Suprapubic skin (tissue), 4 donors: ENCODE measurements at regions not wholly inside any gene's neighbourhood (a gene's known extent, or its start where the extent isn't known, plus 50 kb on each side); places are given as distances from the start of the nearest gene placed in this dataset.

Experiments used
- DNase-seq, 2 donors: peaks; one replicate each; pipeline ENCODE4 v3.0.0-alpha.2; 2019; ENCODE audit warnings: low spot score in 2 of 2
- H3K27ac ChIP-seq: fragments of 200-600 bp; sonication (generic); one replicate; pipeline ENCODE4 v1.5.1; 2019
- H3K27me3 ChIP-seq: fragments of 200-600 bp; sonication (generic); one replicate; pipeline ENCODE4 v1.5.1; 2019
- H3K36me3 ChIP-seq: fragments of 200-600 bp; sonication (generic); one replicate; pipeline ENCODE4 v1.5.1; 2019
- H3K4me1 ChIP-seq: fragments of 200-600 bp; sonication (generic); one replicate; pipeline ENCODE4 v1.5.1; 2019
- H3K4me3 ChIP-seq: fragments of 200-600 bp; sonication (generic); one replicate; pipeline ENCODE4 v1.5.1; 2019; ENCODE audit warnings: mild to moderate bottlenecking
- H3K9me3 ChIP-seq: fragments of 200-600 bp; sonication (generic); one replicate; pipeline ENCODE4 v1.5.1; 2019
- CTCF ChIP-seq, 2 donors: fragments of 200-600 bp in 1 of 2; fragments of 450-650 bp in 1 of 2; sonication (generic) in 1 of 2; IDR thresholded peaks; one replicate each; pipeline ENCODE4 v1.5.1; 2016 to 2019; ENCODE audit warnings: antibody characterized with exemption in 2 of 2, mild to moderate bottlenecking in 1 of 2, moderate library complexity in 1 of 2
- EP300 ChIP-seq: sonication (generic); formaldehyde crosslinking; IDR thresholded peaks from one replicate; pipeline ENCODE4 v1.6.1; 2017; ENCODE audit warnings: antibody characterized with exemption
- POLR2A ChIP-seq, 2 donors: fragments of 450-650 bp; IDR thresholded peaks; one replicate each; pipeline ENCODE4 v1.6.1; 2017; ENCODE audit warnings: antibody characterized with exemption in 2 of 2, mild to moderate bottlenecking in 2 of 2, moderate library complexity in 2 of 2
- POLR2AphosphoS5 ChIP-seq, 3 donors: sonication (generic); formaldehyde crosslinking; IDR thresholded peaks; one replicate each; pipeline ENCODE4 v1.6.1; 2017; ENCODE audit warnings: antibody characterized with exemption in 3 of 3
- WGBS: methylation state at CpG from one replicate; pipeline ENCODE4 v1.1.5; 2018; 5-methylcytosine and 5-hydroxymethylcytosine counted together

- peaks cover 5% of the 10 kb centered on the region for H3K4me1 ChIP-seq
- H3K27me3 ChIP-seq = no peaks in the 10 kb centered on the region
- DNase-seq = no peak
- H3K36me3 ChIP-seq = no peaks in the 10 kb centered on the region
- H3K4me3 ChIP-seq = no peak overlapping the region
- WGBS = 91% methylated on average over 15 of the region's 15 CpGs
- TF ChIP-seq EP300 = no peak
- no peak for TF ChIP-seq CTCF (IDR thresholded peaks at IDR 0.05)
- no peak for TF ChIP-seq POLR2AphosphoS5 (IDR thresholded peaks at IDR 0.05)
- no peak for TF ChIP-seq POLR2A (IDR thresholded peaks at IDR 0.05)
- no peak overlapping the region for H3K27ac ChIP-seq
- H3K9me3 ChIP-seq = no peaks in the 10 kb centered on the region
These were observed 67.2 kb upstream of the CTBP2 start for GRCh38 chr10:125227546-125227945.

GRCh38 chr10:125226823-125227222 lies 66.5 kb upstream of the CTBP2 start:
- H3K4me1 ChIP-seq = peaks cover 5% of the 10 kb centered on the region
- H3K27me3 ChIP-seq = no peaks in the 10 kb centered on the region
- no peak for DNase-seq
- H3K27ac ChIP-seq = no peak overlapping the region
- H3K36me3 ChIP-seq = no peaks in the 10 kb centered on the region
- no peak overlapping the region for H3K4me3 ChIP-seq
- TF ChIP-seq EP300 (no peak), POLR2AphosphoS5 (IDR thresholded peaks at IDR 0.05) (no peak), POLR2A (IDR thresholded peaks at IDR 0.05) (no peak)
- no peaks in the 10 kb centered on the region for H3K9me3 ChIP-seq
- 96% methylated on average over 13 of the region's 13 CpGs for WGBS

- 92% methylated on average over 7 of the region's 7 CpGs for WGBS
- no peaks in the 10 kb centered on the region for H3K36me3 ChIP-seq
- DNase-seq = no peak
- peaks cover under 1% of the 10 kb centered on the region for H3K4me1 ChIP-seq
- no peaks in the 10 kb centered on the region for H3K9me3 ChIP-seq
- peaks cover 4% of the 10 kb centered on the region for H3K27me3 ChIP-seq
- TF ChIP-seq EP300 = no peak
- no peak for TF ChIP-seq POLR2A (IDR thresholded peaks at IDR 0.05)
- no peak for TF ChIP-seq POLR2AphosphoS5 (IDR thresholded peaks at IDR 0.05)
- no peak for TF ChIP-seq CTCF (IDR thresholded peaks at IDR 0.05)
- no peak overlapping the region for H3K27ac ChIP-seq
- no peak overlapping the region for H3K4me3 ChIP-seq
These were observed 65.6 kb upstream of the CTBP2 start for GRCh38 chr10:125226005-125226404.

- WGBS = 80% methylated on average over 1 of the region's 3 CpGs
- no peak for DNase-seq
- Histone ChIP-seq H3K4me3 (no peak overlapping the region), H3K27ac (no peak overlapping the region), H3K36me3 (no peaks in the 10 kb centered on the region), H3K4me1 (no peaks in the 10 kb centered on the region), H3K27me3 (peaks cover 4% of the 10 kb centered on the region), H3K9me3 (no peaks in the 10 kb centered on the region)
- TF ChIP-seq EP300 = no peak
- TF ChIP-seq POLR2AphosphoS5 (IDR thresholded peaks at IDR 0.05) = no peak
- no peak for TF ChIP-seq CTCF (IDR thresholded peaks at IDR 0.05)
- no peak for TF ChIP-seq POLR2A (IDR thresholded peaks at IDR 0.05)
These were observed 64.7 kb upstream of the CTBP2 start for GRCh38 chr10:125225051-125225450.

GRCh38 chr10:125222515-125223308 lies 62.3 kb upstream of the CTBP2 start:
- Histone ChIP-seq H3K36me3 (no peaks in the 10 kb centered on the region), H3K4me3 (no peak overlapping the region), H3K9me3 (no peaks in the 10 kb centered on the region), H3K4me1 (no peaks in the 10 kb centered on the region), H3K27ac (no peak overlapping the region), H3K27me3 (peaks cover 4% of the 10 kb centered on the region)
- no peak for DNase-seq
- no peak for TF ChIP-seq POLR2AphosphoS5 (IDR thresholded peaks at IDR 0.05)
- TF ChIP-seq EP300 = no peak
- no peak for TF ChIP-seq POLR2A (IDR thresholded peaks at IDR 0.05)
- no peak for TF ChIP-seq CTCF (IDR thresholded peaks at IDR 0.05)
- 68% methylated on average over 16 of the region's 16 CpGs for WGBS
